Fibroblast of lung (primary cell): ENCODE measurements at regions not wholly inside any gene's neighbourhood (a gene's known extent, or its start where the extent isn't known, plus 50 kb on each side); places are given as distances from the start of the nearest gene placed in this dataset.

Experiments
- DNase-seq, 2 donors: peaks; one replicate each; pipeline versions ENCODE4 v3.0.0 to v3.0.0-alpha.2; 2010; ENCODE audit warnings: low read depth in 2 of 2
- H2AFZ ChIP-seq: 2 replicates; pipeline ENCODE4 v1.5.1; 2012; ENCODE audit warnings: low read length, control low read depth, inconsistent platforms
- H3K27ac ChIP-seq: 2 replicates; pipeline ENCODE4 v1.5.1; 2011; ENCODE audit warnings: low read length, control low read depth; ENCODE audit not compliant: insufficient read depth
- H3K27me3 ChIP-seq: 2 replicates; pipeline ENCODE4 v1.5.1; 2011; ENCODE audit warnings: mild to moderate bottlenecking, low read length; ENCODE audit not compliant: control insufficient read depth, insufficient read depth
- H3K36me3 ChIP-seq: 2 replicates; pipeline ENCODE4 v1.5.1; 2011; ENCODE audit warnings: low read length; ENCODE audit not compliant: control insufficient read depth, insufficient read depth
- H3K4me1 ChIP-seq: 2 replicates; pipeline ENCODE4 v1.5.1; 2011; ENCODE audit warnings: low read length; ENCODE audit not compliant: control insufficient read depth, insufficient read depth; ENCODE audit errors: extremely low read depth
- H3K4me2 ChIP-seq: 2 replicates; pipeline ENCODE4 v1.5.1; 2011; ENCODE audit warnings: low read length, control low read depth; ENCODE audit not compliant: insufficient read depth; ENCODE audit errors: extremely low read depth
- H3K4me3 ChIP-seq, 4 experiments: fragments of 200-600 bp in 1 of 4; sonication (generic) in 1 of 4; replicated peaks in 1 of 4; 2 replicates each; pipeline ENCODE4 v1.5.1; 2011 to 2016; ENCODE audit warnings: low read length in 4 of 4, low read depth in 3 of 4, mild to moderate bottlenecking in 3 of 4, control low read depth in 2 of 4, inconsistent platforms in 1 of 4, mixed read lengths in 1 of 4; ENCODE audit not compliant: insufficient read depth in 1 of 4; ENCODE audit errors: control extremely low read depth in 1 of 4
- H3K79me2 ChIP-seq: 2 replicates; pipeline ENCODE4 v1.5.1; 2012; ENCODE audit warnings: mild to moderate bottlenecking, low read length, inconsistent platforms; ENCODE audit not compliant: control insufficient read depth, insufficient read depth
- H3K9ac ChIP-seq: 2 replicates; pipeline ENCODE4 v1.5.1; 2011; ENCODE audit warnings: mild to moderate bottlenecking, low read length, control low read depth; ENCODE audit not compliant: insufficient read depth
- H3K9me3 ChIP-seq: 2 replicates; pipeline ENCODE4 v1.5.1; 2012; ENCODE audit warnings: low read depth, low read length; ENCODE audit not compliant: control insufficient read depth, insufficient read depth
- H4K20me1 ChIP-seq: 2 replicates; pipeline ENCODE4 v1.5.1; 2011; ENCODE audit warnings: low read length; ENCODE audit not compliant: control insufficient read depth, insufficient read depth; ENCODE audit errors: extremely low read depth
- CTCF ChIP-seq, 2 donors: IDR thresholded peaks in 1 of 2; conservative IDR thresholded peaks in 1 of 2; 1 replicate in 1 of 2; 2 replicates in 1 of 2; pipeline ENCODE4 v1.5.1; 2011 to 2012; ENCODE audit warnings: low read length in 2 of 2, control low read depth in 1 of 2, inconsistent platforms in 1 of 2, low read depth in 1 of 2, mild to moderate bottlenecking in 1 of 2
- EZH2 ChIP-seq: IDR thresholded peaks from 2 replicates; pipeline ENCODE4 v1.5.1; 2012; ENCODE audit warnings: low read length, control low read depth, mild to moderate bottlenecking; ENCODE audit errors: missing control alignments

DNA sequence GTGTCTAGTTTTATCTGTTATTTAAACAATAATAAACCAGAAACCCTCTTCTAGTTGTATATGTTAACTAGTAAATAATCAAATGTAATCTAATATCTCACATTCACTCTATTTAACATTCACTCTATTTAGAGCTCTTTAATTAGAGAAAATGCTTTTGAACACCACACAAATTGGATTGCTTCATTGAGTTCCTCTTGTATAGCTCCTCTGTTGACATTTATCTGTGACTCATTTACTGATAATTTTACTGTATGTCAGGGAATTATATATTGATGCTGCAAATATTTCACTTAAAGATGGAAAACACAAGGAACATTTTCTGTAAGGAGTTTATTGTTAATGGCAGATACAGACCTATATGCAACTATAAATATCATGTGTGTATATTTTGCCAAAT is 594.6 kb downstream of the COL12A1 start:
- H3K4me3 ChIP-seq: no peak overlapping the region
- no peak for DNase-seq
- H3K9ac ChIP-seq: no peak overlapping the region
- H3K79me2 ChIP-seq: no peaks in the 10 kb centered on the region
- H3K4me1 ChIP-seq: peaks cover 11% of the 10 kb centered on the region
- H3K9me3 ChIP-seq: no peaks in the 10 kb centered on the region
- TF ChIP-seq CTCF (conservative IDR thresholded peaks at IDR 0.05 in 1 of 2, IDR thresholded peaks at IDR 0.05 in 1 of 2; ENCODE audit: low read depth in 1 of 2, low read length in 2 of 2): no peak
- no peak for TF ChIP-seq EZH2
- no peak overlapping the region for H2AFZ ChIP-seq
- no peaks in the 10 kb centered on the region for H3K36me3 ChIP-seq
- no peaks in the 10 kb centered on the region for H3K27me3 ChIP-seq
- H3K27ac ChIP-seq: no peak overlapping the region
- no peak overlapping the region for H3K4me2 ChIP-seq
- H4K20me1 ChIP-seq: no peaks in the 10 kb centered on the region

DNA sequence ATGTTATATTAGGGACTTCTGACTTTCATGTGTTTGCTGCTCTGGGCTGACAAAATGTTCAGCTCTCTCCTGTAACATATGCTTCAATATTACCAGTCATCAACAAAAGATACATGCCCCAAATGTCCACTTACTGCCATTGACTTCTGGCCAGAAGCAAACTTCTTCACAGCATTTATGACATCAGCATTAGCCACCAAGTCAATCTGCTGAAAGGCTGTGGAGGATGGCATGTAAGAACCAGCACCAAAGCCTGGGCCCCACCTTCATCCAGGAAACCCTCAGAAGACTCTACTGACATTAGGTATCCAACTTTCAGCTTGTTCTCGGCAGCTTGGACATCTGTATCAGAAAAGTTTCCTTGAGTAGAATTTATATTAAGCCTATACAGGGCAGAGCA is 595.5 kb downstream of the COL12A1 start:
- Histone ChIP-seq H3K27me3 (no peaks in the 10 kb centered on the region), H3K4me1 (peaks cover 16% of the 10 kb centered on the region), H3K36me3 (no peaks in the 10 kb centered on the region), H2AFZ (no peak overlapping the region), H3K4me3 (no peak overlapping the region), H3K27ac (no peak overlapping the region), H3K9ac (no peak overlapping the region), H3K4me2 (no peak overlapping the region), H4K20me1 (no peaks in the 10 kb centered on the region), H3K9me3 (no peaks in the 10 kb centered on the region), H3K79me2 (no peaks in the 10 kb centered on the region)
- TF ChIP-seq EZH2: no peak
- TF ChIP-seq CTCF (conservative IDR thresholded peaks at IDR 0.05 in 1 of 2, IDR thresholded peaks at IDR 0.05 in 1 of 2; ENCODE audit: low read depth in 1 of 2, low read length in 2 of 2): no peak
- DNase-seq: no peak

- H3K4me2 ChIP-seq: no peak overlapping the region
- H3K79me2 ChIP-seq: no peaks in the 10 kb centered on the region
- no peaks in the 10 kb centered on the region for H3K27me3 ChIP-seq
- no peaks in the 10 kb centered on the region for H3K36me3 ChIP-seq
- H3K9ac ChIP-seq: no peak overlapping the region
- no peak for DNase-seq
- no peak overlapping the region for H3K27ac ChIP-seq
- peaks cover 16% of the 10 kb centered on the region for H3K4me1 ChIP-seq
- H4K20me1 ChIP-seq: no peaks in the 10 kb centered on the region
- no peak overlapping the region for H2AFZ ChIP-seq
- H3K9me3 ChIP-seq: no peaks in the 10 kb centered on the region
- TF ChIP-seq CTCF (conservative IDR thresholded peaks at IDR 0.05 in 1 of 2, IDR thresholded peaks at IDR 0.05 in 1 of 2; ENCODE audit: low read depth in 1 of 2, low read length in 2 of 2) (no peak), EZH2 (no peak)
- H3K4me3 ChIP-seq: no peak overlapping the region
Measured at GRCh38 chr6:74609871-74610270, 596.0 kb downstream of the COL12A1 start.
